ENCODE measurements at regions not wholly inside any gene's neighbourhood (a gene's known extent, or its start where the extent isn't known, plus 50 kb on each side); places are given as distances from the start of the nearest gene placed in this dataset.

- no peaks in the 10 kb centered on the region for H3K4me1 ChIP-seq (ENCODE audit: control insufficient read depth in 4 of 4, insufficient read depth in 4 of 4, low read length in 3 of 4)
- H3K9ac ChIP-seq (ENCODE audit: low read depth in 1 of 2, low read length in 2 of 2), result no peak overlapping the region
Observed at GRCh38 chr10:47230957-47231356, 69.0 kb upstream of the GDF10 start.

More at GRCh38 chr10:47230957-47231356, 69.0 kb upstream of the GDF10 start:
- TF ChIP-seq RXRA (IDR thresholded peaks at IDR 0.05), result no peak
- TF ChIP-seq HNF4A (conservative IDR thresholded peaks at IDR 0.05), result no peak
- TF ChIP-seq YY1 (IDR thresholded peaks at IDR 0.05), result no peak
- no peak for TF ChIP-seq RAD21 (IDR thresholded peaks at IDR 0.05)
- no peak for TF ChIP-seq HNF4G (IDR thresholded peaks at IDR 0.05)
- TF ChIP-seq MAX (IDR thresholded peaks at IDR 0.05), result no peak
- TF ChIP-seq TAF1 (conservative IDR thresholded peaks at IDR 0.05), result no peak
- TF ChIP-seq CTCF (IDR thresholded peaks at IDR 0.05; ENCODE audit: low read depth, low read length, missing input control), result no peak
- TF ChIP-seq ZBTB33 (IDR thresholded peaks at IDR 0.05), result no peak
- TF ChIP-seq REST (IDR thresholded peaks at IDR 0.05), result no peak
- TF ChIP-seq ATF3 (IDR thresholded peaks at IDR 0.05), result no peak
- TF ChIP-seq FOXA2 (IDR thresholded peaks at IDR 0.05), result no peak
- no peak for TF ChIP-seq FOXA1 (IDR thresholded peaks at IDR 0.05)
- H3K36me3 ChIP-seq (ENCODE audit: control insufficient read depth in 4 of 4, insufficient read depth in 3 of 4, low read depth in 1 of 4, low read length in 3 of 4), result no peaks in the 10 kb centered on the region
- H3K9me3 ChIP-seq (ENCODE audit: control insufficient read depth in 4 of 4, low read length in 3 of 4), result peaks cover 0 to 5% (median 1%) of the 10 kb centered on the region in 4 donors
- no peak overlapping the region for H3K27ac ChIP-seq (ENCODE audit: low read depth in 1 of 2, low read length in 2 of 2)
- no peak overlapping the region for H3K4me3 ChIP-seq (ENCODE audit: low read depth in 1 of 3, low read length in 3 of 3)
- peaks cover 0 to 4% (median 0%) of the 10 kb centered on the region in 4 donors for H3K27me3 ChIP-seq (ENCODE audit: control insufficient read depth in 4 of 4, insufficient read depth in 4 of 4, low read length in 3 of 4)
- DNase-seq (ENCODE audit: low spot score), result no peak

Data from liver (tissue), 7 donors.